ENCODE measurements at regions not wholly inside any gene's neighbourhood (a gene's known extent, or its start where the extent isn't known, plus 50 kb on each side); places are given as distances from the start of the nearest gene placed in this dataset.

DNA sequence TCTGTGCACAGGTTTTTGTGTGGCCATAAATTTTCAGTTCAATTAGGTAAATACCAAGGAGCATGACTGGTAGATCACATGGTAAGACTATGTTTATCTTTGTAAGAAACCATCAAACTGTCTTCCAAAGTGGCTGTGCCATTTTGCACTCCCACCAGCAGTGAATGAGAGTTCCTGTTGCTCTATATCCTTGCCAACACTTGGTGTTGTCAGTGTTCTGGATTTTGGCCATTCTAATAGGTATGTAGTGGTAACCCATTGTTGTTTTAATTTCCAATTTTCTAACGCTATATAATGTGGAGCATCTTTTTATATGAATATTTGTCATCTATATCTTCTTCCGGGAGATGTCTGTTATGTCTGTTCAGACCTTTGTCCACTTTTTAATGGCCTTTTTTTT, 51.7 kb upstream of the MED4 start:
- intact Hi-C loops (cut with DNase I): no loop called here
- DNase-seq (ENCODE audit: low spot score): no peak

- intact Hi-C loops (cut with DNase I): no loop called here
- DNase-seq (ENCODE audit: low spot score): no peak
Observed at GRCh38 chr13:48146122-48146521, 51.2 kb upstream of the MED4 start.

Data from cardiac septum (tissue), 1 donor.